Endothelial cell of umbilical vein (primary cell): ENCODE measurements at regions not wholly inside any gene's neighbourhood (a gene's known extent, or its start where the extent isn't known, plus 50 kb on each side); places are given as distances from the start of the nearest gene placed in this dataset.

ENCODE experiments used
- BruUV-seq: library from RNA; stranded (reverse); fragments of 400-500 nt; replicated peaks from 2 replicates; lab custom pipeline; 2021; lab: Mats Ljungman, UMichigan
- CTCF ChIA-PET: fragments of 300-600, 350-600 bp; sonication (Branson Sonifier 250); formaldehyde crosslinking; loops from one replicate; lab custom pipeline; 2021; ENCODE audit warnings: antibody characterized with exemption, inconsistent platforms; lab: Charles Lee
- POLR2A ChIA-PET: fragments of 300-600, 350-600 bp; sonication (Branson Sonifier 250); formaldehyde crosslinking; loops from one replicate; lab custom pipeline; 2021; ENCODE audit warnings: antibody characterized with exemption, inconsistent platforms; lab: Charles Lee
- DNase-seq: peaks from one replicate; pipeline ENCODE4 v3.0.0-alpha.2; 2011; ENCODE audit warnings: low read depth, low spot score
- FAIRE-seq: peaks from 2 replicates; lab custom pipeline; 2011; peaks lifted over from hg19 to GRCh38; lab: Jason Lieb, UNC
- H2AFZ ChIP-seq: 2 replicates; pipeline ENCODE4 v1.6.0; 2012; ENCODE audit warnings: low read depth, low read length, control low read depth, inconsistent platforms
- H3K27ac ChIP-seq: 2 replicates; pipeline ENCODE4 v1.5.1; 2011; ENCODE audit warnings: low read depth, mild to moderate bottlenecking, control low read depth, low read length, moderate library complexity; ENCODE audit not compliant: insufficient read depth
- H3K27me3 ChIP-seq, 2 experiments: 2 replicates each; pipeline versions ENCODE4 v1.6.0 to v1.6.1; 2011; ENCODE audit warnings: low read length in 2 of 2, mixed read lengths in 1 of 2; ENCODE audit not compliant: control insufficient read depth in 2 of 2, insufficient read depth in 2 of 2
- H3K36me3 ChIP-seq, 2 experiments: 2 replicates in 1 of 2; 3 replicates in 1 of 2; pipeline ENCODE4 v1.5.1; 2011; ENCODE audit warnings: low read length in 2 of 2, mild to moderate bottlenecking in 1 of 2, moderate library complexity in 1 of 2; ENCODE audit not compliant: control insufficient read depth in 2 of 2, insufficient read depth in 2 of 2; ENCODE audit errors: extremely low read depth in 1 of 2
- H3K4me1 ChIP-seq: 3 replicates; pipeline ENCODE4 v1.5.1; 2011; ENCODE audit warnings: mild to moderate bottlenecking, low read length; ENCODE audit not compliant: control insufficient read depth, insufficient read depth; ENCODE audit errors: extremely low read depth
- H3K4me2 ChIP-seq: 2 replicates; pipeline ENCODE4 v1.6.1; 2011; ENCODE audit warnings: low read length, control low read depth, mixed read lengths; ENCODE audit not compliant: insufficient read depth
- H3K4me3 ChIP-seq, 3 experiments: fragments of 200-600 bp in 1 of 3; sonication (generic), shearing (Covaris generic) in 1 of 3; replicated peaks in 1 of 3; 2 replicates each; pipeline ENCODE4 v1.5.1; 2011 to 2016; ENCODE audit warnings: control low read depth in 3 of 3, low read length in 3 of 3, mild to moderate bottlenecking in 2 of 3, inconsistent platforms in 1 of 3, low read depth in 1 of 3, moderate library complexity in 1 of 3; ENCODE audit not compliant: insufficient read depth in 1 of 3
- H3K79me2 ChIP-seq: 2 replicates; pipeline ENCODE4 v1.6.0; 2012; ENCODE audit warnings: low read length, inconsistent platforms; ENCODE audit not compliant: control insufficient read depth, insufficient read depth
- H3K9ac ChIP-seq: replicated peaks from 2 replicates; pipeline ENCODE3; 2011; ENCODE audit warnings: low read length, control low read depth; ENCODE audit not compliant: insufficient read depth; ENCODE audit errors: extremely low read depth
- H3K9me1 ChIP-seq: replicated peaks from 3 replicates; pipeline ENCODE4 v1.6.0; 2011; ENCODE audit warnings: mild to moderate bottlenecking, low read length; ENCODE audit not compliant: control insufficient read depth, insufficient read depth; ENCODE audit errors: extremely low read depth
- H3K9me3 ChIP-seq: replicated peaks from 2 replicates; pipeline ENCODE4 v1.5.1; 2012; ENCODE audit warnings: low read length, inconsistent platforms; ENCODE audit not compliant: control insufficient read depth, insufficient read depth
- H4K20me1 ChIP-seq: replicated peaks from 2 replicates; pipeline ENCODE3; 2011; ENCODE audit warnings: mild to moderate bottlenecking, low read length; ENCODE audit not compliant: control insufficient read depth, insufficient read depth; ENCODE audit errors: extremely low read depth
- EZH2 ChIP-seq: IDR thresholded peaks from 2 replicates; pipeline ENCODE4 v1.6.1; 2012; ENCODE audit warnings: borderline replicate concordance, low read depth, mild to moderate bottlenecking, moderate library complexity, low read length, inconsistent platforms; ENCODE audit not compliant: severe bottlenecking
- FOS ChIP-seq: IDR thresholded peaks from 2 replicates; pipeline ENCODE4 v1.6.1; 2011; ENCODE audit warnings: mild to moderate bottlenecking, low read length, moderate library complexity, borderline replicate concordance; ENCODE audit not compliant: insufficient read depth
- GATA2 ChIP-seq: IDR thresholded peaks from 2 replicates; pipeline ENCODE4 v1.7.0; 2011; ENCODE audit warnings: low read depth, mild to moderate bottlenecking, moderate library complexity, mixed read lengths, low read length; ENCODE audit not compliant: insufficient read length, insufficient read depth
- JUN ChIP-seq: IDR thresholded peaks from 2 replicates; pipeline ENCODE4 v1.6.1; 2011; ENCODE audit warnings: borderline replicate concordance, low read depth; ENCODE audit not compliant: insufficient read length, insufficient read depth
- MAX ChIP-seq: IDR thresholded peaks from 2 replicates; pipeline ENCODE4 v1.6.1; 2011; ENCODE audit not compliant: insufficient read depth, insufficient read length
- MYC ChIP-seq: IDR thresholded peaks from one replicate; pipeline ENCODE4 v1.6.1; 2011; ENCODE audit warnings: mild to moderate bottlenecking, low read depth, low read length
- POLR2A ChIP-seq: IDR thresholded peaks from 2 replicates; pipeline ENCODE4 v1.6.1; 2012; ENCODE audit warnings: low read depth, mild to moderate bottlenecking, control low read depth, low read length
- POLR2AphosphoS5 ChIP-seq: IDR thresholded peaks from 2 replicates; pipeline ENCODE4 v1.6.1; 2012; ENCODE audit warnings: low read depth, mild to moderate bottlenecking, control low read depth, low read length, moderate library complexity; ENCODE audit not compliant: insufficient read depth
- dilution Hi-C: fragments of 300-500 bp; cut with MboI; formaldehyde crosslinking; loops from one replicate; pipeline ENCODE4 v1.15.0; 2019; ENCODE audit warnings: low sequenced_read_pairs; ENCODE audit not compliant: extremely low pct_ligation_motif_present
- intact Hi-C: fragments of 100-400 bp; cut with micrococcal nuclease; formaldehyde crosslinking; loops from one replicate; pipeline ENCODE4 v1.10.0; 2022
- TF ChIP-seq, protein P1 (sequence below), 2 donors: IDR thresholded peaks; 1 replicate in 1 of 2; 2 replicates in 1 of 2; pipeline ENCODE4 v1.5.1; 2011; ENCODE audit warnings: low read length in 2 of 2, mild to moderate bottlenecking in 2 of 2, moderate library complexity in 2 of 2, control low read depth in 1 of 2, inconsistent platforms in 1 of 2, low read depth in 1 of 2; ENCODE audit not compliant: insufficient read depth in 1 of 2; ENCODE audit errors: extremely low read depth in 1 of 2

GRCh38 chr2:35538796-35539195 is 816.8 kb upstream of the CRIM1 start:
- Histone ChIP-seq H3K9me3 (no peaks in the 10 kb centered on the region), H3K9me1 (no peaks in the 10 kb centered on the region), H3K79me2 (no peaks in the 10 kb centered on the region), H3K36me3 (no peaks in the 10 kb centered on the region), H3K4me2 (no peak overlapping the region), H3K4me1 (no peaks in the 10 kb centered on the region), H3K9ac (no peak overlapping the region), H3K4me3 (no peak overlapping the region), H3K27me3 (no peaks in the 10 kb centered on the region), H2AFZ (no peak overlapping the region), H4K20me1 (no peaks in the 10 kb centered on the region), H3K27ac (no peak overlapping the region)
- DNase-seq: no peak
- CTCF ChIA-PET: no interaction called here
- intact Hi-C loops: no loop called here
- dilution Hi-C loops: no loop called here
- no peak for TF ChIP-seq JUN
- TF ChIP-seq FOS: no peak
- no peak for TF ChIP-seq POLR2A
- TF ChIP-seq GATA2: no peak
- TF ChIP-seq, protein P1, sequence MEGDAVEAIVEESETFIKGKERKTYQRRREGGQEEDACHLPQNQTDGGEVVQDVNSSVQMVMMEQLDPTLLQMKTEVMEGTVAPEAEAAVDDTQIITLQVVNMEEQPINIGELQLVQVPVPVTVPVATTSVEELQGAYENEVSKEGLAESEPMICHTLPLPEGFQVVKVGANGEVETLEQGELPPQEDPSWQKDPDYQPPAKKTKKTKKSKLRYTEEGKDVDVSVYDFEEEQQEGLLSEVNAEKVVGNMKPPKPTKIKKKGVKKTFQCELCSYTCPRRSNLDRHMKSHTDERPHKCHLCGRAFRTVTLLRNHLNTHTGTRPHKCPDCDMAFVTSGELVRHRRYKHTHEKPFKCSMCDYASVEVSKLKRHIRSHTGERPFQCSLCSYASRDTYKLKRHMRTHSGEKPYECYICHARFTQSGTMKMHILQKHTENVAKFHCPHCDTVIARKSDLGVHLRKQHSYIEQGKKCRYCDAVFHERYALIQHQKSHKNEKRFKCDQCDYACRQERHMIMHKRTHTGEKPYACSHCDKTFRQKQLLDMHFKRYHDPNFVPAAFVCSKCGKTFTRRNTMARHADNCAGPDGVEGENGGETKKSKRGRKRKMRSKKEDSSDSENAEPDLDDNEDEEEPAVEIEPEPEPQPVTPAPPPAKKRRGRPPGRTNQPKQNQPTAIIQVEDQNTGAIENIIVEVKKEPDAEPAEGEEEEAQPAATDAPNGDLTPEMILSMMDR (IDR thresholded peaks at IDR 0.05; ENCODE audit: extremely low read depth in 1 of 2, insufficient read depth in 1 of 2, low read depth in 1 of 2, low read length in 2 of 2): no peak
- no peak for TF ChIP-seq MAX
- TF ChIP-seq EZH2: no peak
- no peak for TF ChIP-seq MYC
- TF ChIP-seq POLR2AphosphoS5: no peak
- no TSS peak for BruUV-seq
- FAIRE-seq: no peak
- POLR2A ChIA-PET: no interaction called here
